HCT116 (cell line): ENCODE measurements at regions not wholly inside any gene's neighbourhood (a gene's known extent, or its start where the extent isn't known, plus 50 kb on each side); places are given as distances from the start of the nearest gene placed in this dataset.

ENCODE experiments used
- CTCF ChIP-seq, 3 experiments: fragments of 200-600 bp in 1 of 3; sonication (generic) in 1 of 3; IDR thresholded peaks in 2 of 3; conservative IDR thresholded peaks in 1 of 3; 2 replicates each; pipeline ENCODE4 v1.5.1; 2012 to 2017; ENCODE audit warnings: low read depth in 2 of 3, low read length in 2 of 3, antibody characterized with exemption in 1 of 3, borderline replicate concordance in 1 of 3, control low read depth in 1 of 3, mild to moderate bottlenecking in 1 of 3, mixed read lengths in 1 of 3, mixed run types in 1 of 3, moderate library complexity in 1 of 3; ENCODE audit not compliant: insufficient read depth in 1 of 3
- POLR2AphosphoS5 ChIP-seq: IDR thresholded peaks from 2 replicates; pipeline ENCODE4 v1.6.1; 2011; ENCODE audit warnings: mild to moderate bottlenecking, low read depth, low read length, moderate library complexity
- TF ChIP-seq, protein P1 (sequence below): IDR thresholded peaks from 2 replicates; pipeline ENCODE4 v1.6.1; 2012; ENCODE audit warnings: low read depth

DNA sequence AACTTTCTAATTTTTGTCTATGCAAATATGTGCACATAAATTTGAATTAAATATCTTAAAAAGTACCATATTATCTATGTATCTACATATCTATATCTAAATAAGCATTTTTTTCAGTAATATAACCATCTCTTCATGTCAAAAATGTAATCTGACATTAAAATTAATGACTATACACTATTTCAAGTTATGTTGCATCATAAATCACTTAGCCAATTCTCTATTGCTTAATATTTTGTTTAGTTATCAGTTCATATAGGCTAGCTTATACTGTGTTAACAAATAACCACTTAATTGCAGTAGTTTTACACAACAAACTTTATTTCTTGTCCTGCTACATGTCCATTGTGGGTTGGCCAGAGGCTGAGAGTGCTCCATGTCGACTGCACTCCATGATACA, 360.8 kb downstream of the EPM2A start:
- no peak for TF ChIP-seq POLR2AphosphoS5
- no peak for TF ChIP-seq CTCF (IDR thresholded peaks at IDR 0.05 in 2 of 3, conservative IDR thresholded peaks at IDR 0.05 in 1 of 3; ENCODE audit: borderline replicate concordance in 1 of 3, insufficient read depth in 1 of 3, low read depth in 2 of 3, low read length in 2 of 3)
- TF ChIP-seq, protein P1, sequence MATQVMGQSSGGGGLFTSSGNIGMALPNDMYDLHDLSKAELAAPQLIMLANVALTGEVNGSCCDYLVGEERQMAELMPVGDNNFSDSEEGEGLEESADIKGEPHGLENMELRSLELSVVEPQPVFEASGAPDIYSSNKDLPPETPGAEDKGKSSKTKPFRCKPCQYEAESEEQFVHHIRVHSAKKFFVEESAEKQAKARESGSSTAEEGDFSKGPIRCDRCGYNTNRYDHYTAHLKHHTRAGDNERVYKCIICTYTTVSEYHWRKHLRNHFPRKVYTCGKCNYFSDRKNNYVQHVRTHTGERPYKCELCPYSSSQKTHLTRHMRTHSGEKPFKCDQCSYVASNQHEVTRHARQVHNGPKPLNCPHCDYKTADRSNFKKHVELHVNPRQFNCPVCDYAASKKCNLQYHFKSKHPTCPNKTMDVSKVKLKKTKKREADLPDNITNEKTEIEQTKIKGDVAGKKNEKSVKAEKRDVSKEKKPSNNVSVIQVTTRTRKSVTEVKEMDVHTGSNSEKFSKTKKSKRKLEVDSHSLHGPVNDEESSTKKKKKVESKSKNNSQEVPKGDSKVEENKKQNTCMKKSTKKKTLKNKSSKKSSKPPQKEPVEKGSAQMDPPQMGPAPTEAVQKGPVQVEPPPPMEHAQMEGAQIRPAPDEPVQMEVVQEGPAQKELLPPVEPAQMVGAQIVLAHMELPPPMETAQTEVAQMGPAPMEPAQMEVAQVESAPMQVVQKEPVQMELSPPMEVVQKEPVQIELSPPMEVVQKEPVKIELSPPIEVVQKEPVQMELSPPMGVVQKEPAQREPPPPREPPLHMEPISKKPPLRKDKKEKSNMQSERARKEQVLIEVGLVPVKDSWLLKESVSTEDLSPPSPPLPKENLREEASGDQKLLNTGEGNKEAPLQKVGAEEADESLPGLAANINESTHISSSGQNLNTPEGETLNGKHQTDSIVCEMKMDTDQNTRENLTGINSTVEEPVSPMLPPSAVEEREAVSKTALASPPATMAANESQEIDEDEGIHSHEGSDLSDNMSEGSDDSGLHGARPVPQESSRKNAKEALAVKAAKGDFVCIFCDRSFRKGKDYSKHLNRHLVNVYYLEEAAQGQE: no peak
